ENCODE measurements at regions not wholly inside any gene's neighbourhood (a gene's known extent, or its start where the extent isn't known, plus 50 kb on each side); places are given as distances from the start of the nearest gene placed in this dataset.

DNA sequence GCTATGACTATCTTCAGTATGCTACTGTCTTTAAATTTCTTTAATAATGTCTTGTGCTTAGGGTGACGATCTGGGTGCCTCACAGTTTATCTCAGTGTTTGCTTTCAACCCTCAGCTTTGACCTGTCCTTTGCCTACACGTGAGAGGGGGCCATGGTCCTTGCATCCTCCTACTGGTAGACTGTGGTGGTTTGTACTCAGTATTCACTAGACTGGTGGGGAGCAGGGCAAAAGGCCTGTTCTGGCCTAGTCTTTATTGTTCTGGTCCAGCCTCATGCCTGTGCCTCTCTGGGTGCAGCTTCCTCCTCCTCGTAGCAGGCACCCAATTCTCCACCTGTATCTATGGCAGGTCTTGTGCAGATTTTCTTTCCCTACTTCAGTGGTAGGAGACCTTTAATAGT is 354.9 kb downstream of the CD109 start:
- no peak overlapping the region for H3K4me3 ChIP-seq (ENCODE audit: control insufficient read depth, low read depth, low read length)
- TF ChIP-seq CTCF (conservative IDR thresholded peaks at IDR 0.05; ENCODE audit: control insufficient read depth, insufficient read depth, low read depth, low read length) = no peak
- DNase-seq (ENCODE audit: low read depth) = no peak

GRCh38 chr6:74048387-74048786 is 352.4 kb downstream of the CD109 start:
- DNase-seq (ENCODE audit: low read depth) = no peak
- no peak for TF ChIP-seq CTCF (conservative IDR thresholded peaks at IDR 0.05; ENCODE audit: control insufficient read depth, insufficient read depth, low read depth, low read length)
- H3K4me3 ChIP-seq (ENCODE audit: control insufficient read depth, low read depth, low read length) = no peak overlapping the region

DNA sequence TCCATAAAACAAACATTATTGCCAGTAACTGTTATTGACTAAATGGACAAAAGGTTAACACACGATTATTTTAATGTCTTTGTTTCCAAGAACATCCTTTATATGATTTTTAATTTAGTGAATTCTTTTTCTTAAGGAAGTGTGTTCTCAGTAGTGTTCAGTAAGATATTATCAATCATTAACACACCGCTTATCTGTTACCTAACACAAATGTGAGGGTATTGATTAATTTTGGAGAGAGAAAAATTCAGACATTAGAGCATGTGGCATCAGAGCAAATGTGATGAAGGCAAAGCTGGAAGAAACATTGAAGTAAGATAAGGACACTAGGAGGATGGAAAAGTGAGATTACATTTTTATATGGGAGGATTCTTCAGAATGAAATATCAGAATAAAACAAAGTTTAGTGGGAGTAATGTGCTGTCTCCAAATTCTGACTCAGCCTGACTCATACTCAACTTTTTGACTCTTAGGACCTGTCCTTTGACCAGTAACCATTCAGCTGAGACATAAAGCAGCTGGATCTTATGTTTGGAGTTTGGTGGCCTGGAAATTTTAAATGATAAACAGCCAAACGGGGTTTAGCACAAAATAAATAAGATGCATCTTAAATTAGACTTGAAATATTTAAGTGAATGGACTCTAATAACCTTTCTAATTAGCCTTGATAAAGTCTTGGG is 348.6 kb downstream of the CD109 start:
- no peak for TF ChIP-seq CTCF (conservative IDR thresholded peaks at IDR 0.05; ENCODE audit: control insufficient read depth, insufficient read depth, low read depth, low read length)
- peak; percentile 82 for DNase-seq (ENCODE audit: low read depth)
- no peak overlapping the region for H3K4me3 ChIP-seq (ENCODE audit: control insufficient read depth, low read depth, low read length)

DNA sequence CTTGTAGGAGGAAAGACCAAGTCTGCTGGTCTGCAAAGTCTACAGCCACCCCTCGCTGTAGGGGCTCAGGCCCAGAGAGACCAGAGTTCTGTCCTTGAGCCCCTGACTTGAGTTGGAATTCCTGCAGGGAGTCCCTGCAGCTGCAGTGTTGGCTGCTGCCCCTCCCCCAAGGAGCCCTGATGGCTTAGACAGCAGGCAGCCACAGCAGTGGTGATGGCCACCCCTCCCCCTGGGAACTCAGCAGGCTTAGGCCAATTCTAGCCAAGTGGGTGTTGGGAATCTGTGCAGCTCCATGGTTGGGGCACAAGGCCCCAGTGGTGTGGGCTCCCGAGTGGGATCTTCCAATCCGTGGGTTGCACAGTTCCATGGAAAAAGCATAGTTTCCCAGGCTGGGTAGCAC is 345.4 kb downstream of the CD109 start:
- TF ChIP-seq CTCF (conservative IDR thresholded peaks at IDR 0.05; ENCODE audit: control insufficient read depth, insufficient read depth, low read depth, low read length) = no peak
- no peak for DNase-seq (ENCODE audit: low read depth)
- H3K4me3 ChIP-seq (ENCODE audit: control insufficient read depth, low read depth, low read length) = no peak overlapping the region

- TF ChIP-seq CTCF (conservative IDR thresholded peaks at IDR 0.05; ENCODE audit: control insufficient read depth, insufficient read depth, low read depth, low read length) = no peak
- no peak overlapping the region for H3K4me3 ChIP-seq (ENCODE audit: control insufficient read depth, low read depth, low read length)
- DNase-seq (ENCODE audit: low read depth) = no peak
Measured at GRCh38 chr6:74018825-74019224, 322.8 kb downstream of the CD109 start.

- H3K4me3 ChIP-seq (ENCODE audit: control insufficient read depth, low read depth, low read length) = no peak overlapping the region
- no peak for DNase-seq (ENCODE audit: low read depth)
- TF ChIP-seq CTCF (conservative IDR thresholded peaks at IDR 0.05; ENCODE audit: control insufficient read depth, insufficient read depth, low read depth, low read length) = no peak
Measured at GRCh38 chr6:74015427-74015826, 319.4 kb downstream of the CD109 start.

All from fibroblast of mammary gland (primary cell).